ENCODE measurements at regions not wholly inside any gene's neighbourhood (a gene's known extent, or its start where the extent isn't known, plus 50 kb on each side); places are given as distances from the start of the nearest gene placed in this dataset.

DNA sequence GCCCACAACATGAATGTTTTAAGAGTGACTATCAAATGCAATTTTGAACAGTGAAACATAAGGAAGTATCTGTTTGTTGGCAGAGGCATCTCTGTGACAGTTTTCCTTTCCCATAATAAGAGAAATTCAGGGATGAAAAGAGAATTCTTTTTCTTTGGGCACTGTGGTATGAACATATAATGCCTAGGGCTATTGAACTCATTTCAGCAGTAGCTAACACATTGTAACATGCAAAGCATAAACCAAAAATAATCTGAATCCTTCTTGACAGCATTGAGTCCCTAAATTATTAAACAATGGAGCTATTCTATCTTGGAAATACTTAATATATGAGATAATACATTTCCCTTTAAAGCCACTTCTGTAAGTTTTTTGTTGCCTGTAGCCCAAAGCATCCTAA is 633.0 kb upstream of the B3GALT2 start:
- Mint-ChIP-seq H3K4me3 (no peak overlapping the region), H3K36me3 (ENCODE audit: low read depth) (no peaks in the 10 kb centered on the region), H3K4me1 (peaks cover 4% of the 10 kb centered on the region), H3K9me3 (peaks cover 17% of the 10 kb centered on the region), H3K27me3 (no peaks in the 10 kb centered on the region), H3K27ac (no peak overlapping the region)
- ATAC-seq (replicated peaks): no peak

GRCh38 chr1:193807208-193807607 is 620.8 kb upstream of the B3GALT2 start:
- Mint-ChIP-seq H3K4me3 (no peak overlapping the region), H3K27ac (peak overlapping the region; percentile 68), H3K4me1 (peaks cover 4% of the 10 kb centered on the region), H3K9me3 (peaks cover 12% of the 10 kb centered on the region), H3K27me3 (no peaks in the 10 kb centered on the region), H3K36me3 (ENCODE audit: low read depth) (no peaks in the 10 kb centered on the region)
- no peak for ATAC-seq (replicated peaks)

- peaks cover 15% of the 10 kb centered on the region for H3K9me3 Mint-ChIP-seq
- ATAC-seq (replicated peaks): peak; percentile 96
These were observed 620.0 kb upstream of the B3GALT2 start for GRCh38 chr1:193806079-193807048.

DNA sequence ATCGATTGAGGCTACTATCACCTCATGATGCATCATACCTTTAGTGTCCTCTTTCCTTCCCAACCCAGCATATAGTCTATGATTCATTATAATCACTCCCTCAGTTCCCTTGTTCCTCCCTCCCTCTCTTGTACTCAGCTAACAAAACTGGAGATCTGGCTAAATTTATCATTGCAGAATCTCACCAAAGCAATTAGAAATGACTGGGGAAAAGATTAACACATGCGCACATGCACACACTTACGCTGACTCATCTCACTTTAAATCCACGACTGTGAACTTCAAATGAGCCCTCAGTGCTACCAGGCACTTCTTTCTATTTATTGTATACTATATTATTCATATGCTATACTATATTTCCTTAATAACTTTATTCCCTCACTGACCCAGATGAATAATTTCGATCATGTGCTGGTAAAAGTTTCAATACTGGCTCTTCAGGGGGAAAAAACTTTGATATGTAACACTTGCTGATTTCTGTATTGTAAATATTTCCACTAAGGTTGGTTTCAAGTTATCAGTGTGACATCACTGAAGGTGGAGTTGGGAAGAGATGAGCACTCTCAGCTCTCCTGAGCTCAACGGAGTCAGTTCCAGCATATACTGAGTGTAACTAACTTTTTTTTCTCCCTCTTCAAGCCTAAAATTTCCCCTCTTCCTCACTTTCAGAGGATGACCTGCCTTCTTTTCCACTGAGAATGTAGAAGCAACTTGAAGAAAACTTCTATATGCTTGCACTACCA is 613.7 kb upstream of the B3GALT2 start:
- peak; percentile 87 for ATAC-seq (replicated peaks)
- Mint-ChIP-seq H3K36me3 (ENCODE audit: low read depth) (no peaks in the 10 kb centered on the region), H3K4me3 (peak overlapping the region; percentile 59), H3K9me3 (peaks cover 10% of the 10 kb centered on the region), H3K27me3 (no peaks in the 10 kb centered on the region), H3K4me1 (peaks cover 6% of the 10 kb centered on the region), H3K27ac (peak overlapping the region; percentile 46)

More at GRCh38 chr1:193806079-193807048, 620.0 kb upstream of the B3GALT2 start:
- Mint-ChIP-seq H3K4me3 (peak overlapping the region; percentile 2), H3K36me3 (ENCODE audit: low read depth) (no peaks in the 10 kb centered on the region), H3K27me3 (no peaks in the 10 kb centered on the region), H3K4me1 (peaks cover 4% of the 10 kb centered on the region), H3K27ac (peak overlapping the region; percentile 68)

DNA sequence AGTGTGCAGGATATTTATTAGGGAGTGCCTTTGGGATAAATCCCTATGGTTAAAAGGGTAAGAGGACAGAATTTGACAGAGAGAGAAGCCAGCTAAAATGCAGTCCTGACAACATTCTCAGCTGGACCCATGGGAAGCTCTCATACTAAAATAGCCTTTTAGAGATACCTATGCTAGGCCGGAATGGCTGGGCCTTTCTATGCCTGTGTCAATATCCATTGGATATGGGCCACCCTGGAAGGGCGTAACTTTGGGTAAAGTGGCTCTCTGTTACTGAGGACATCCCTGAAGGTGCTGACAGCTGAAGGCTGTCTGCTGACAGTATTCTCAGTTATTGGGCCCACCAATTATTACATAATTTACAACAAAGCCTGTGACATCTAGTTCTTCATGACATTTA is 613.0 kb upstream of the B3GALT2 start:
- H3K4me1 Mint-ChIP-seq: peaks cover 6% of the 10 kb centered on the region
- H3K27ac Mint-ChIP-seq: no peak overlapping the region
- peaks cover 10% of the 10 kb centered on the region for H3K9me3 Mint-ChIP-seq
- ATAC-seq (replicated peaks): no peak
- H3K36me3 Mint-ChIP-seq (ENCODE audit: low read depth): no peaks in the 10 kb centered on the region
- H3K4me3 Mint-ChIP-seq: peak overlapping the region; percentile 59
- no peaks in the 10 kb centered on the region for H3K27me3 Mint-ChIP-seq

DNA sequence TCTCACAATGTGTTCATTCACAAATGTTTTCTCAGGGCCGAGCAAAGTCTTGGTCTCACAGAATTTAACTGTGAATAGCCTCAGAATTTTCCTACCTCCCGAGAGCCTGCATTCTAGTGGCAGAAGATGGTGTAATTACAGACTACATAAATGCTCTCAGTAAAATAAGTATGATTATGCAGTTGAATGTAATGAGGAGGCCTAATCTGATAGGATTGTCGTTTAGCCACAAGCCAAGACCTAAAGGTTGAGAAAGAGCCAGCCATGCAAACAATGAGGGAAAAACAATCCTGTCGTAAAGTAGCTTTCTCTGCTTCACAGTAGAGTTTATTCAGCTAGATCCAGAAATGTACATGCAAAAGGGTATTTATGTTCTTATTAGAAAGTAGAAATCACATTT is 607.8 kb upstream of the B3GALT2 start:
- Mint-ChIP-seq H3K27me3 (no peaks in the 10 kb centered on the region), H3K36me3 (ENCODE audit: low read depth) (no peaks in the 10 kb centered on the region), H3K4me3 (no peak overlapping the region), H3K4me1 (no peaks in the 10 kb centered on the region), H3K27ac (no peak overlapping the region), H3K9me3 (no peaks in the 10 kb centered on the region)
- ATAC-seq (replicated peaks): no peak

DNA sequence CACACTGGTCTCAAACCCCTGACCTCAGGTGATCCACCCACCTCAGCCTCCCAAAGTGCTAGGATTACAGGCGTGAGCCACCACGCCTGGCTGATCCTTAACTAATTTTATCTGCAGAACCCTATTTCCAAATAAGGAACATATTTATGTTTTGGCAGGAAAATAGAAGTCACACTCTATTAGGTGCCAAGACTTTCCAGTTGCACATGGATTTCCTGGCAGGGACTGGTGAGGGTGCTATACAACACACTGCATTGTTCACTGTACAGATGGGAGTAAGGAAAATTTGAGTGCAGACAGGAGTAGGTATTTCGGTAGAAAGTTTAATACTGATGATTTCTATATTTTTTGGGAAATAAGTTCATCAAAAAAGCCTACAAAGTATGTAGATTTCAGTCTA is 605.3 kb upstream of the B3GALT2 start:
- no peak overlapping the region for H3K27ac Mint-ChIP-seq
- no peak overlapping the region for H3K4me3 Mint-ChIP-seq
- H3K4me1 Mint-ChIP-seq: no peaks in the 10 kb centered on the region
- no peaks in the 10 kb centered on the region for H3K27me3 Mint-ChIP-seq
- H3K9me3 Mint-ChIP-seq: no peaks in the 10 kb centered on the region
- H3K36me3 Mint-ChIP-seq (ENCODE audit: low read depth): no peaks in the 10 kb centered on the region
- ATAC-seq (replicated peaks): no peak

DNA sequence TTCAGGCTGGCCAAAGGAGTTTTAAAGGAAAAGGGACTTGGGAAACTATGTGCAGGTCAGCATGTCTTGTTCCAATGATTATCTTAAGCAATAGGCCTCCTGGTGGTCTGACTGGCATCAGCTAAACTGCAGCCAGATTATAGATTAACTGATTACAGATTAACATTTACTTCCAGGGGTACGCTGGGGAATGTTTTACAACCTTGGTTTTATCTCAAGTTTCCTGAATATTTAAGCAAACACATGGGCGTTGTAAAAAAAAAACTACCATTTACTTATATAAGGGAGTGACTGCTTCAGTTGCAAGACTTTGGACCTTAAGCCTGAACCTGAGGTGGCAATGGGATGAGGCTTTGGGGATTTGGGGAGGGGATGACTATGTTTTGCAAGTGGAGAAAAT is 600.6 kb upstream of the B3GALT2 start:
- Mint-ChIP-seq H3K27me3 (no peaks in the 10 kb centered on the region), H3K9me3 (no peaks in the 10 kb centered on the region), H3K4me1 (no peaks in the 10 kb centered on the region), H3K36me3 (ENCODE audit: low read depth) (no peaks in the 10 kb centered on the region), H3K4me3 (no peak overlapping the region), H3K27ac (no peak overlapping the region)
- no peak for ATAC-seq (replicated peaks)

DNA sequence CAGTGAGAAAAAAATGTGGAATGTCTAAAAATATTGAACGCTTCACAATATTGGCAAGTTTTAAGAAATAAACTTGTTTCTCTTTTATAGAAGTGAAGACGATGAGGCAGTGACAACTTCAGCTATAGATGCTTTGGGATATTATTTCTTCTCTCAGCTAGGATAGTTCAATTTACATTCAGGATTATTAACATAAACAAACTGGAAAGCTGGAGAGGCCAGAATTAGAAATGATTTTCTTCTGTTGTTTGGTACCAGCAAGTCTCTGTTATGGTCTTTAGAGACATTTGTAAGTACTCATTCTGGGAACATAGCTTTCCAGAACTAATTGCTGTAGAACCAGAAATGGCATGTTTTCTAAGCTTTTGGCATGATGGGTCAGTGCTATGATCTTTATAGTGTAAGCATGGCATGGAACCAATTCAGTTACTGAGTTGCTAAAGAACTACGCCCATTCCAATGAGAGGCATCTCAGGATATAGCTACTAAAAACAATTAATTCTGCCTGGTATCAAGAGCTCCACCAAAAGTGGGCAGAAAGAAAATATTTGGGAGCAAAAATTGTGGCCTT is 599.5 kb upstream of the B3GALT2 start:
- Mint-ChIP-seq H3K36me3 (ENCODE audit: low read depth) (no peaks in the 10 kb centered on the region), H3K27ac (no peak overlapping the region), H3K27me3 (no peaks in the 10 kb centered on the region), H3K4me3 (no peak overlapping the region), H3K4me1 (no peaks in the 10 kb centered on the region), H3K9me3 (no peaks in the 10 kb centered on the region)
- no peak for ATAC-seq (replicated peaks)

DNA sequence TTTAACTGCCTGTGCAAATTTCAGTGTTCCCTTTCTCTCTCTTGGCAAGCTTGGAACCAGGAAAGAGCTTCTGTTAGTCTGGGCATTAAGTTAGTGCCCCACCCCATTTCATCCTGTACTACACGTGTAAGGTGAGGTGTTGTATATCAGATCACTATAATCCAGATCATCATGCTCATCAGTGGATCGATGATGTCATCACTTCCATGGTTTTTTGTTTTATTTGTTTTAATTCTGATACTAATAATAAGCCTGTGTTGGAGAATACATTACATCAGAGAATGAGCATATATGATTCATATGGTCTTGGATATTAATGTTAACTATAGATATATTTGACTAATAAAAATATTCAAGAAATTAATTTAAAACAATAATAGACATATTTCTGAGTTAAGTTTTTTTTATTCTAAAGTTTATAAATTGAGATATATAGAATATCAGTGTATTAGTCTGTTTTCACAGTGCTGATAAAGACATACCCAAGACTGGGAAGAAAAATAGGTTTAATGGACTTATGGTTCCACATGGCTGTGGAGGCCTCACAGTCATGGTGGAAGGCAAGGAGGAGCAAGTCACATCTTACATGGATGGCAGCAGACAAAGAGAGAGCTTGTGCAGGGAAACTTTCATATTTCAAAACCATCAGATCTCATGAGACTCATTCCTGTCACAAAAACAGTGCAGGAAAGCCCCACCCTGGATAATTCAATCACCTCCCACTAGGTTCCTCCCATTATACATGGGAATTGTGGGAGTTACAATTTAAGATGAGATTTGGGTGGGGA is 588.3 kb upstream of the B3GALT2 start:
- Mint-ChIP-seq H3K4me1 (peaks cover 9% of the 10 kb centered on the region), H3K4me3 (no peak overlapping the region), H3K27ac (no peak overlapping the region), H3K27me3 (no peaks in the 10 kb centered on the region), H3K36me3 (ENCODE audit: low read depth) (peaks cover 9% of the 10 kb centered on the region), H3K9me3 (peaks cover 8% of the 10 kb centered on the region)
- no peak for ATAC-seq (replicated peaks)

GRCh38 chr1:193771596-193771995 is 585.2 kb upstream of the B3GALT2 start:
- Mint-ChIP-seq H3K36me3 (ENCODE audit: low read depth) (peaks cover 9% of the 10 kb centered on the region), H3K9me3 (peaks cover 8% of the 10 kb centered on the region), H3K27me3 (no peaks in the 10 kb centered on the region), H3K4me3 (no peak overlapping the region), H3K4me1 (peaks cover 9% of the 10 kb centered on the region), H3K27ac (no peak overlapping the region)
- ATAC-seq (replicated peaks): no peak

DNA sequence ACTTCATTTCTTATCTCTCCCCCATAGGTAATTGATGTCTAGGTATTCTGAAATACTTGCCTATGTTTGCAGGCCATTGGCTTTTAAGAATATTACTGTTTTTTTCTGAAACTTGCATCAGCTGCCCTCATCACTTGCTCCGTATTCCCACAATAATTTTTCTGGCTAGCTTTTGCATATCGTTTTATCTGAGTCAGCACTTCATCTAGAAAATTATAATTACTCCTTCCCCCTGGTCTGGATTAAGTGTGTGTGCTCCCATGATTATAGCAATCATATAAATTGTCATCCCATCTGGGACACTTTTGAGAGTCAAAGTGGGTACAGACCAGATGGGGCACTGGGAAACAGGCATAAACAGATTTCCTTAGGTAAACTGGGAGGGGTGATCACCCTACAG is 583.2 kb upstream of the B3GALT2 start:
- H3K36me3 Mint-ChIP-seq (ENCODE audit: low read depth): peaks cover 9% of the 10 kb centered on the region
- ATAC-seq (replicated peaks): no peak
- no peak overlapping the region for H3K27ac Mint-ChIP-seq
- peaks cover 4% of the 10 kb centered on the region for H3K9me3 Mint-ChIP-seq
- H3K27me3 Mint-ChIP-seq: no peaks in the 10 kb centered on the region
- peaks cover 9% of the 10 kb centered on the region for H3K4me1 Mint-ChIP-seq
- H3K4me3 Mint-ChIP-seq: no peak overlapping the region

DNA sequence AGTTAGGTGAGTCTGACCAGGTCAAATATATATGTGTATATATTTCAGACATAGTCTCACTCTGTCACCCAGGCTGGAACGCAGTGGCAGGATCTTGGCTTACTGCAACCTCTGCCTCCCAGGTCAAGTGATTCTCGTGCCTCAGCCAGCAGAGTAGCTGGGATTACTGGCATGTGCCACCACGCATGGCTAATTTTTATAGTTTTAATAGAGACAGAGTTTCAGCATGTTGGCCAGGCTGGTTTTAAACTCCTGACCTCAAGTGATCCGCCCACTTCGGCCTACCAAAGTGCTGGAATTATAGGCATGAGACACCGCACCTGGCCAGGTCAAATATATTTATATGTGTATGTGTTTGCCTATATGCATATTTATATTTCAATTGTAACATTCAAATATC is 581.5 kb upstream of the B3GALT2 start:
- H3K36me3 Mint-ChIP-seq (ENCODE audit: low read depth): no peaks in the 10 kb centered on the region
- no peak overlapping the region for H3K4me3 Mint-ChIP-seq
- H3K27me3 Mint-ChIP-seq: no peaks in the 10 kb centered on the region
- no peak for ATAC-seq (replicated peaks)
- H3K27ac Mint-ChIP-seq: no peak overlapping the region
- H3K9me3 Mint-ChIP-seq: no peaks in the 10 kb centered on the region
- peaks cover 5% of the 10 kb centered on the region for H3K4me1 Mint-ChIP-seq

DNA sequence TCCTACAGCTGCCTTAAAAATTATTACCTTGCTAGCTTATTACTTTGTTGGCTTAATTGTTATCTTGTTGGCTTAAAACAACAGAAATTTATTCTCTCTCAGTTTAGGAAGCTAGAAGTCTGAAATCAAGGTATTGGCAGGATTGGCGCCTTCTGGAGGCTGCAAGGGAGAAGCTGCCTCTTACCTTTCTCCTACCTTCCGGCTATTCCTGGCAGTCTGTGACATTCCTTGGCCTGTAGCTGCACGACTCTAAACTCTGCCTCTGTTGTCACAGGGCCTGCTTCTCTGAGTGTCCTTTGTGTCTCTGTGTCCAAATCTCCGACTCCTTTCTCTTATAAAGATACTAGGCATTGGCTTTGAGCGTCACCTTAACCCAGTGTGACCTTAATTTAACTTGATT is 579.9 kb upstream of the B3GALT2 start:
- Mint-ChIP-seq H3K27ac (no peak overlapping the region), H3K9me3 (no peaks in the 10 kb centered on the region), H3K36me3 (ENCODE audit: low read depth) (no peaks in the 10 kb centered on the region), H3K4me1 (peaks cover 5% of the 10 kb centered on the region), H3K27me3 (no peaks in the 10 kb centered on the region), H3K4me3 (no peak overlapping the region)
- ATAC-seq (replicated peaks): no peak

Data from activated T-helper 17 cell treated with anti-CD3 and anti-CD28 coated beads, Interleukin-2, amount 50 U/mL, for 72 hours (primary cell).